ENCODE measurements at regions not wholly inside any gene's neighbourhood (a gene's known extent, or its start where the extent isn't known, plus 50 kb on each side); places are given as distances from the start of the nearest gene placed in this dataset.

DNA sequence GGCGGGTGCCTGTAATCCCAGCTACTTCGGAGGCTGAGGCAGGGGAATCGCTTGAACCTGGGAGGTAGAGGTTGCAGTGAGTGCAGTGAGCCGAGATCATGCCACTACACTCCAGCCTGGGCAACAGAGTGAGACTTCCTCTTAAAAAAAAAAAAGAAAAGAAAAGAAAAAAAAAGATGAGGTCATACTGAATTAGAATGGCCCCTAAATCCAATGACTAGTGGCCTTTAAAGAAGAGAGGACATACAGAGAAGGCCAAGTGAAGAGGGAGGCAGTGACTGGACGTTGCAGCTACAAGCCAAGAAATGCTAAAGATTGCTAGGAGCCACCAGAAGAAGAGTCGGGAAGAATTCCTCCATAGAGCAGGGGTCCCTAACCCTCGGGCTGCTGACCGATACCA, 76.9 kb upstream of the TIAM1 start:
- TF ChIP-seq, protein P1, sequence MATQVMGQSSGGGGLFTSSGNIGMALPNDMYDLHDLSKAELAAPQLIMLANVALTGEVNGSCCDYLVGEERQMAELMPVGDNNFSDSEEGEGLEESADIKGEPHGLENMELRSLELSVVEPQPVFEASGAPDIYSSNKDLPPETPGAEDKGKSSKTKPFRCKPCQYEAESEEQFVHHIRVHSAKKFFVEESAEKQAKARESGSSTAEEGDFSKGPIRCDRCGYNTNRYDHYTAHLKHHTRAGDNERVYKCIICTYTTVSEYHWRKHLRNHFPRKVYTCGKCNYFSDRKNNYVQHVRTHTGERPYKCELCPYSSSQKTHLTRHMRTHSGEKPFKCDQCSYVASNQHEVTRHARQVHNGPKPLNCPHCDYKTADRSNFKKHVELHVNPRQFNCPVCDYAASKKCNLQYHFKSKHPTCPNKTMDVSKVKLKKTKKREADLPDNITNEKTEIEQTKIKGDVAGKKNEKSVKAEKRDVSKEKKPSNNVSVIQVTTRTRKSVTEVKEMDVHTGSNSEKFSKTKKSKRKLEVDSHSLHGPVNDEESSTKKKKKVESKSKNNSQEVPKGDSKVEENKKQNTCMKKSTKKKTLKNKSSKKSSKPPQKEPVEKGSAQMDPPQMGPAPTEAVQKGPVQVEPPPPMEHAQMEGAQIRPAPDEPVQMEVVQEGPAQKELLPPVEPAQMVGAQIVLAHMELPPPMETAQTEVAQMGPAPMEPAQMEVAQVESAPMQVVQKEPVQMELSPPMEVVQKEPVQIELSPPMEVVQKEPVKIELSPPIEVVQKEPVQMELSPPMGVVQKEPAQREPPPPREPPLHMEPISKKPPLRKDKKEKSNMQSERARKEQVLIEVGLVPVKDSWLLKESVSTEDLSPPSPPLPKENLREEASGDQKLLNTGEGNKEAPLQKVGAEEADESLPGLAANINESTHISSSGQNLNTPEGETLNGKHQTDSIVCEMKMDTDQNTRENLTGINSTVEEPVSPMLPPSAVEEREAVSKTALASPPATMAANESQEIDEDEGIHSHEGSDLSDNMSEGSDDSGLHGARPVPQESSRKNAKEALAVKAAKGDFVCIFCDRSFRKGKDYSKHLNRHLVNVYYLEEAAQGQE (IDR thresholded peaks at IDR 0.05; ENCODE audit: low read depth, low read length) = no peak
- TF ChIP-seq SMC3 (IDR thresholded peaks at IDR 0.05; ENCODE audit: borderline replicate concordance, low read length) (no peak), HDGF (IDR thresholded peaks at IDR 0.05) (no peak)
- TF ChIP-seq, protein P2, sequence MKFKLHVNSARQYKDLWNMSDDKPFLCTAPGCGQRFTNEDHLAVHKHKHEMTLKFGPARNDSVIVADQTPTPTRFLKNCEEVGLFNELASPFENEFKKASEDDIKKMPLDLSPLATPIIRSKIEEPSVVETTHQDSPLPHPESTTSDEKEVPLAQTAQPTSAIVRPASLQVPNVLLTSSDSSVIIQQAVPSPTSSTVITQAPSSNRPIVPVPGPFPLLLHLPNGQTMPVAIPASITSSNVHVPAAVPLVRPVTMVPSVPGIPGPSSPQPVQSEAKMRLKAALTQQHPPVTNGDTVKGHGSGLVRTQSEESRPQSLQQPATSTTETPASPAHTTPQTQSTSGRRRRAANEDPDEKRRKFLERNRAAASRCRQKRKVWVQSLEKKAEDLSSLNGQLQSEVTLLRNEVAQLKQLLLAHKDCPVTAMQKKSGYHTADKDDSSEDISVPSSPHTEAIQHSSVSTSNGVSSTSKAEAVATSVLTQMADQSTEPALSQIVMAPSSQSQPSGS (IDR thresholded peaks at IDR 0.05; ENCODE audit: low read length) = no peak
- TF ChIP-seq, protein P3, sequence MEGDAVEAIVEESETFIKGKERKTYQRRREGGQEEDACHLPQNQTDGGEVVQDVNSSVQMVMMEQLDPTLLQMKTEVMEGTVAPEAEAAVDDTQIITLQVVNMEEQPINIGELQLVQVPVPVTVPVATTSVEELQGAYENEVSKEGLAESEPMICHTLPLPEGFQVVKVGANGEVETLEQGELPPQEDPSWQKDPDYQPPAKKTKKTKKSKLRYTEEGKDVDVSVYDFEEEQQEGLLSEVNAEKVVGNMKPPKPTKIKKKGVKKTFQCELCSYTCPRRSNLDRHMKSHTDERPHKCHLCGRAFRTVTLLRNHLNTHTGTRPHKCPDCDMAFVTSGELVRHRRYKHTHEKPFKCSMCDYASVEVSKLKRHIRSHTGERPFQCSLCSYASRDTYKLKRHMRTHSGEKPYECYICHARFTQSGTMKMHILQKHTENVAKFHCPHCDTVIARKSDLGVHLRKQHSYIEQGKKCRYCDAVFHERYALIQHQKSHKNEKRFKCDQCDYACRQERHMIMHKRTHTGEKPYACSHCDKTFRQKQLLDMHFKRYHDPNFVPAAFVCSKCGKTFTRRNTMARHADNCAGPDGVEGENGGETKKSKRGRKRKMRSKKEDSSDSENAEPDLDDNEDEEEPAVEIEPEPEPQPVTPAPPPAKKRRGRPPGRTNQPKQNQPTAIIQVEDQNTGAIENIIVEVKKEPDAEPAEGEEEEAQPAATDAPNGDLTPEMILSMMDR (IDR thresholded peaks at IDR 0.05 in 2 of 3, conservative IDR thresholded peaks at IDR 0.05 in 1 of 3; ENCODE audit: control insufficient read depth in 2 of 3, extremely low read depth in 1 of 3, insufficient read depth in 1 of 3, low read depth in 3 of 3, low read length in 3 of 3) = no peak
